ENCODE measurements at regions not wholly inside any gene's neighbourhood (a gene's known extent, or its start where the extent isn't known, plus 50 kb on each side); places are given as distances from the start of the nearest gene placed in this dataset.

GRCh38 chr13:72507416-72508199 is 219.8 kb downstream of the MZT1 start:
- TF ChIP-seq CTCF (conservative IDR thresholded peaks at IDR 0.05; ENCODE audit: low read length) (no peak), EZH2phosphoT487 (IDR thresholded peaks at IDR 0.05; ENCODE audit: borderline replicate concordance) (no peak)

Data from Loucy (cell line).